HCT116 (cell line): ENCODE measurements at regions not wholly inside any gene's neighbourhood (a gene's known extent, or its start where the extent isn't known, plus 50 kb on each side); places are given as distances from the start of the nearest gene placed in this dataset.

Experiments used
- ATAC-seq: fragments of 200-7000 bp; cut with Tn5 transposase; 2 replicates; pipeline ENCODE4 v1.9.1; 2020; ENCODE audit warnings: mild to moderate bottlenecking, moderate library complexity
- BruUV-seq: library from RNA; stranded (reverse); fragments of 400-500 nt; replicated peaks from 2 replicates; lab custom pipeline; 2021; lab: Mats Ljungman, UMichigan
- CTCF ChIA-PET: fragments of 300-600 bp; sonication (Branson Sonifier 250); formaldehyde crosslinking; loops from one replicate; lab custom pipeline; 2021; ENCODE audit warnings: antibody characterized with exemption; lab: Charles Lee
- POLR2A ChIA-PET: fragments of 300-600, 350-600 bp; sonication (Branson Sonifier 250); formaldehyde crosslinking; loops from one replicate; lab custom pipeline; 2021; ENCODE audit warnings: antibody characterized with exemption; lab: Charles Lee
- RAD21 ChIA-PET, 2 experiments: fragments of 300-600 bp; sonication (Branson Sonifier 250); formaldehyde crosslinking; loops; one replicate each; lab custom pipeline; 2023; ENCODE audit warnings: low total read pairs in 2 of 2; ENCODE audit not compliant: uncharacterized antibody in 2 of 2, unreplicated experiment in 2 of 2, low non-redundant PET in 1 of 2; lab: Charles Lee
- DNase-seq: peaks from one replicate; pipeline ENCODE4 v3.0.0-alpha.2; 2010; ENCODE audit warnings: low read depth, low spot score
- H2AFZ ChIP-seq: fragments of 200-600 bp; shearing (Covaris generic), sonication (generic); 2 replicates; pipeline ENCODE4 v1.6.1; 2017; ENCODE audit warnings: low read depth, mixed run types, mixed read lengths, antibody characterized with exemption, low read length; ENCODE audit not compliant: poor library complexity, severe bottlenecking
- H3K27ac ChIP-seq: 2 replicates; pipeline ENCODE4 v1.5.1; 2012; ENCODE audit warnings: low read depth, low read length
- H3K27me3 ChIP-seq: fragments of 200-600 bp; sonication (generic); 2 replicates; pipeline ENCODE4 v1.6.1; 2016; ENCODE audit warnings: mixed run types, low read length, mixed read lengths; ENCODE audit not compliant: insufficient read depth
- H3K36me3 ChIP-seq, 2 experiments: fragments of 200-500 bp in 1 of 2; fragments of 200-600 bp in 1 of 2; sonication (Bioruptor generic) in 1 of 2; sonication (generic) in 1 of 2; 2 replicates each; pipeline versions ENCODE4 v1.5.1 to v1.6.1; 2014 to 2016; ENCODE audit warnings: low read length in 2 of 2, inconsistent platforms in 1 of 2, mixed read lengths in 1 of 2, mixed run types in 1 of 2; ENCODE audit not compliant: insufficient read depth in 2 of 2, control insufficient read depth in 1 of 2
- H3K4me1 ChIP-seq, 2 experiments: fragments of 200-600 bp in 1 of 2; sonication (generic) in 1 of 2; 2 replicates each; pipeline versions ENCODE4 v1.5.1 to v1.6.1; 2012 to 2017; ENCODE audit warnings: low read length in 2 of 2, inconsistent platforms in 1 of 2, mild to moderate bottlenecking in 1 of 2, mixed read lengths in 1 of 2, mixed run types in 1 of 2, moderate library complexity in 1 of 2; ENCODE audit not compliant: insufficient read depth in 2 of 2, control insufficient read depth in 1 of 2
- H3K4me2 ChIP-seq: fragments of 200-600 bp; sonication (generic); 2 replicates; pipeline ENCODE4 v1.6.1; 2017; ENCODE audit warnings: mixed run types, low read length, mixed read lengths
- H3K4me3 ChIP-seq, 2 experiments: fragments of 200-600 bp in 1 of 2; sonication (generic) in 1 of 2; replicated peaks in 1 of 2; 2 replicates each; pipeline ENCODE4 v1.5.1; 2011 to 2016; ENCODE audit warnings: low read length in 2 of 2, control low read depth in 1 of 2, low read depth in 1 of 2, mild to moderate bottlenecking in 1 of 2, mixed read lengths in 1 of 2, mixed run types in 1 of 2
- H3K79me2 ChIP-seq: fragments of 200-600 bp; sonication (generic); 2 replicates; pipeline ENCODE4 v1.6.1; 2017; ENCODE audit warnings: mild to moderate bottlenecking, mixed run types, low read length, moderate library complexity, mixed read lengths; ENCODE audit not compliant: insufficient read depth
- H3K9ac ChIP-seq: fragments of 200-600 bp; sonication (generic); 2 replicates; pipeline ENCODE4 v1.6.1; 2016; ENCODE audit warnings: low read length, mixed read lengths
- H3K9me2 ChIP-seq: fragments of 200-600 bp; sonication (generic), shearing (Covaris generic); 2 replicates; pipeline ENCODE4 v1.6.1; 2017; ENCODE audit warnings: mixed run types, mild to moderate bottlenecking, moderate library complexity; ENCODE audit not compliant: insufficient read depth
- H3K9me3 ChIP-seq, 2 experiments: fragments of 200-500 bp in 1 of 2; fragments of 200-600 bp in 1 of 2; sonication (Bioruptor generic) in 1 of 2; sonication (generic) in 1 of 2; 2 replicates each; pipeline ENCODE4 v1.6.1; 2014 to 2017; ENCODE audit warnings: low read length in 2 of 2, mixed read lengths in 2 of 2, inconsistent platforms in 1 of 2, low read depth in 1 of 2, mild to moderate bottlenecking in 1 of 2, mixed run types in 1 of 2, moderate library complexity in 1 of 2; ENCODE audit not compliant: control insufficient read depth in 1 of 2, insufficient read depth in 1 of 2
- H4K20me1 ChIP-seq: fragments of 200-600 bp; sonication (generic), shearing (Covaris generic); 2 replicates; pipeline ENCODE4 v1.6.1; 2017; ENCODE audit warnings: mixed run types, mild to moderate bottlenecking, moderate library complexity; ENCODE audit not compliant: insufficient read depth
- CEBPB ChIP-seq: IDR thresholded peaks from 2 replicates; pipeline ENCODE4 v1.6.1; 2012; ENCODE audit warnings: low read depth
- POLR2AphosphoS5 ChIP-seq: IDR thresholded peaks from 2 replicates; pipeline ENCODE4 v1.6.1; 2011; ENCODE audit warnings: mild to moderate bottlenecking, low read depth, low read length, moderate library complexity
- RAD21 ChIP-seq: IDR thresholded peaks from 2 replicates; pipeline ENCODE4 v1.6.1; 2012; ENCODE audit warnings: low read depth, mild to moderate bottlenecking
- SP1 ChIP-seq: IDR thresholded peaks from 2 replicates; pipeline ENCODE4 v1.6.1; 2012; ENCODE audit warnings: low read depth
- SRF ChIP-seq: IDR thresholded peaks from 2 replicates; pipeline ENCODE4 v1.6.1; 2012; ENCODE audit warnings: low read depth
- TCF7L2 ChIP-seq: IDR thresholded peaks from 2 replicates; pipeline ENCODE4 v1.7.0; 2011; ENCODE audit warnings: borderline replicate concordance, inconsistent platforms; ENCODE audit not compliant: insufficient read depth, insufficient read length; ENCODE audit errors: extremely low read depth
- YY1 ChIP-seq: IDR thresholded peaks from 2 replicates; pipeline ENCODE4 v1.6.1; 2011; ENCODE audit warnings: low read length, low read depth, moderate library complexity, mild to moderate bottlenecking; ENCODE audit not compliant: insufficient replicate concordance; ENCODE audit errors: extremely low read depth
- ZFX ChIP-seq: fragments of 450-650 bp; IDR thresholded peaks from 2 replicates; pipeline ENCODE4 v1.6.1; 2017
- ZNF274 ChIP-seq: fragments of 200-500 bp; sonication (Bioruptor generic); IDR thresholded peaks from 2 replicates; pipeline ENCODE4 v1.6.1; 2014; ENCODE audit warnings: mild to moderate bottlenecking, low read depth, low read length, inconsistent platforms
- intact Hi-C: fragments of 100-400 bp; cut with micrococcal nuclease; formaldehyde crosslinking; loops from 2 replicates; pipeline ENCODE4 v1.10.0; 2022
- TF ChIP-seq, protein P1 (sequence below): IDR thresholded peaks from 2 replicates; pipeline ENCODE4 v1.6.1; 2012
- TF ChIP-seq, protein P2 (sequence below), 3 experiments: fragments of 200-600 bp in 1 of 3; sonication (generic) in 1 of 3; IDR thresholded peaks in 2 of 3; conservative IDR thresholded peaks in 1 of 3; 2 replicates each; pipeline ENCODE4 v1.5.1; 2012 to 2017; ENCODE audit warnings: low read depth in 2 of 3, low read length in 2 of 3, antibody characterized with exemption in 1 of 3, borderline replicate concordance in 1 of 3, control low read depth in 1 of 3, mild to moderate bottlenecking in 1 of 3, mixed read lengths in 1 of 3, mixed run types in 1 of 3, moderate library complexity in 1 of 3; ENCODE audit not compliant: insufficient read depth in 1 of 3
- TF ChIP-seq, protein P3 (sequence below): IDR thresholded peaks from 2 replicates; pipeline ENCODE4 v1.6.1; 2012; ENCODE audit warnings: low read depth
- TF ChIP-seq, protein P4 (sequence below): IDR thresholded peaks from 2 replicates; pipeline ENCODE4 v1.6.1; 2011; ENCODE audit warnings: mild to moderate bottlenecking, low read length, moderate library complexity; ENCODE audit not compliant: insufficient replicate concordance; ENCODE audit errors: extremely low read depth

DNA sequence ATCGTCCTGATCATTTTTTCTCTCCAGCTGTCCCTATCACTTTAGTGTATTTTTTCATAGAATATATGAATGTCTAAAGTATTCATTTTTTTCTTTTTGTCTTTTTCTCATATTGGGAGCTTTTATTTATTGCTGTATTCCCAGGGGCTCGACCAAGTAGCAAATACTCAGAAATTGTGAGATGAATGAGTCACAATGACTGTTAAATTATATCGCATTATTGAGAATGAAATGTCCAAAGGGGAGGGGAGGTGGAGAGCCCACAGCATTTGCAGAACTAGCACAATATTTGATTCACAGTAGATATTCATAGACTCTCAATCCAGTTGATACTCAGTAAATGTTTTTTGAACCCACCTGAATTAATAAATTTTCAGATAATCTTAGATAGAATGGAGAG, 543.6 kb upstream of the FAM241A start:
- no peak overlapping the region for H3K27ac ChIP-seq
- DNase-seq = no peak
- H3K36me3 ChIP-seq = no peaks in the 10 kb centered on the region
- no peak overlapping the region for H3K4me2 ChIP-seq
- no peaks in the 10 kb centered on the region for H3K9me2 ChIP-seq
- no peak overlapping the region for H2AFZ ChIP-seq
- no peak overlapping the region for H3K4me3 ChIP-seq
- intact Hi-C loops = no loop called here
- no peaks in the 10 kb centered on the region for H3K4me1 ChIP-seq
- no peaks in the 10 kb centered on the region for H3K79me2 ChIP-seq
- POLR2A ChIA-PET = no interaction called here
- CTCF ChIA-PET = no interaction called here
- ATAC-seq = no peak
- no TSS peak for BruUV-seq
- no peaks in the 10 kb centered on the region for H4K20me1 ChIP-seq
- RAD21 ChIA-PET = no interaction called here
- TF ChIP-seq, protein P1, sequence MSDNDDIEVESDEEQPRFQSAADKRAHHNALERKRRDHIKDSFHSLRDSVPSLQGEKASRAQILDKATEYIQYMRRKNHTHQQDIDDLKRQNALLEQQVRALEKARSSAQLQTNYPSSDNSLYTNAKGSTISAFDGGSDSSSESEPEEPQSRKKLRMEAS = no peak
- TF ChIP-seq ZNF274 (no peak), SP1 (no peak), CEBPB (no peak), YY1 (no peak), POLR2AphosphoS5 (no peak), SRF (no peak), TCF7L2 (no peak), ZFX (no peak), RAD21 (no peak)
- TF ChIP-seq, protein P2, sequence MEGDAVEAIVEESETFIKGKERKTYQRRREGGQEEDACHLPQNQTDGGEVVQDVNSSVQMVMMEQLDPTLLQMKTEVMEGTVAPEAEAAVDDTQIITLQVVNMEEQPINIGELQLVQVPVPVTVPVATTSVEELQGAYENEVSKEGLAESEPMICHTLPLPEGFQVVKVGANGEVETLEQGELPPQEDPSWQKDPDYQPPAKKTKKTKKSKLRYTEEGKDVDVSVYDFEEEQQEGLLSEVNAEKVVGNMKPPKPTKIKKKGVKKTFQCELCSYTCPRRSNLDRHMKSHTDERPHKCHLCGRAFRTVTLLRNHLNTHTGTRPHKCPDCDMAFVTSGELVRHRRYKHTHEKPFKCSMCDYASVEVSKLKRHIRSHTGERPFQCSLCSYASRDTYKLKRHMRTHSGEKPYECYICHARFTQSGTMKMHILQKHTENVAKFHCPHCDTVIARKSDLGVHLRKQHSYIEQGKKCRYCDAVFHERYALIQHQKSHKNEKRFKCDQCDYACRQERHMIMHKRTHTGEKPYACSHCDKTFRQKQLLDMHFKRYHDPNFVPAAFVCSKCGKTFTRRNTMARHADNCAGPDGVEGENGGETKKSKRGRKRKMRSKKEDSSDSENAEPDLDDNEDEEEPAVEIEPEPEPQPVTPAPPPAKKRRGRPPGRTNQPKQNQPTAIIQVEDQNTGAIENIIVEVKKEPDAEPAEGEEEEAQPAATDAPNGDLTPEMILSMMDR (IDR thresholded peaks at IDR 0.05 in 2 of 3, conservative IDR thresholded peaks at IDR 0.05 in 1 of 3; ENCODE audit: borderline replicate concordance in 1 of 3, insufficient read depth in 1 of 3, low read depth in 2 of 3, low read length in 2 of 3) = no peak
- TF ChIP-seq, protein P3, sequence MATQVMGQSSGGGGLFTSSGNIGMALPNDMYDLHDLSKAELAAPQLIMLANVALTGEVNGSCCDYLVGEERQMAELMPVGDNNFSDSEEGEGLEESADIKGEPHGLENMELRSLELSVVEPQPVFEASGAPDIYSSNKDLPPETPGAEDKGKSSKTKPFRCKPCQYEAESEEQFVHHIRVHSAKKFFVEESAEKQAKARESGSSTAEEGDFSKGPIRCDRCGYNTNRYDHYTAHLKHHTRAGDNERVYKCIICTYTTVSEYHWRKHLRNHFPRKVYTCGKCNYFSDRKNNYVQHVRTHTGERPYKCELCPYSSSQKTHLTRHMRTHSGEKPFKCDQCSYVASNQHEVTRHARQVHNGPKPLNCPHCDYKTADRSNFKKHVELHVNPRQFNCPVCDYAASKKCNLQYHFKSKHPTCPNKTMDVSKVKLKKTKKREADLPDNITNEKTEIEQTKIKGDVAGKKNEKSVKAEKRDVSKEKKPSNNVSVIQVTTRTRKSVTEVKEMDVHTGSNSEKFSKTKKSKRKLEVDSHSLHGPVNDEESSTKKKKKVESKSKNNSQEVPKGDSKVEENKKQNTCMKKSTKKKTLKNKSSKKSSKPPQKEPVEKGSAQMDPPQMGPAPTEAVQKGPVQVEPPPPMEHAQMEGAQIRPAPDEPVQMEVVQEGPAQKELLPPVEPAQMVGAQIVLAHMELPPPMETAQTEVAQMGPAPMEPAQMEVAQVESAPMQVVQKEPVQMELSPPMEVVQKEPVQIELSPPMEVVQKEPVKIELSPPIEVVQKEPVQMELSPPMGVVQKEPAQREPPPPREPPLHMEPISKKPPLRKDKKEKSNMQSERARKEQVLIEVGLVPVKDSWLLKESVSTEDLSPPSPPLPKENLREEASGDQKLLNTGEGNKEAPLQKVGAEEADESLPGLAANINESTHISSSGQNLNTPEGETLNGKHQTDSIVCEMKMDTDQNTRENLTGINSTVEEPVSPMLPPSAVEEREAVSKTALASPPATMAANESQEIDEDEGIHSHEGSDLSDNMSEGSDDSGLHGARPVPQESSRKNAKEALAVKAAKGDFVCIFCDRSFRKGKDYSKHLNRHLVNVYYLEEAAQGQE = no peak
- TF ChIP-seq, protein P4, sequence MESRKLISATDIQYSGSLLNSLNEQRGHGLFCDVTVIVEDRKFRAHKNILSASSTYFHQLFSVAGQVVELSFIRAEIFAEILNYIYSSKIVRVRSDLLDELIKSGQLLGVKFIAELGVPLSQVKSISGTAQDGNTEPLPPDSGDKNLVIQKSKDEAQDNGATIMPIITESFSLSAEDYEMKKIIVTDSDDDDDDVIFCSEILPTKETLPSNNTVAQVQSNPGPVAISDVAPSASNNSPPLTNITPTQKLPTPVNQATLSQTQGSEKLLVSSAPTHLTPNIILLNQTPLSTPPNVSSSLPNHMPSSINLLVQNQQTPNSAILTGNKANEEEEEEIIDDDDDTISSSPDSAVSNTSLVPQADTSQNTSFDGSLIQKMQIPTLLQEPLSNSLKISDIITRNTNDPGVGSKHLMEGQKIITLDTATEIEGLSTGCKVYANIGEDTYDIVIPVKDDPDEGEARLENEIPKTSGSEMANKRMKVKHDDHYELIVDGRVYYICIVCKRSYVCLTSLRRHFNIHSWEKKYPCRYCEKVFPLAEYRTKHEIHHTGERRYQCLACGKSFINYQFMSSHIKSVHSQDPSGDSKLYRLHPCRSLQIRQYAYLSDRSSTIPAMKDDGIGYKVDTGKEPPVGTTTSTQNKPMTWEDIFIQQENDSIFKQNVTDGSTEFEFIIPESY = no peak
- no peak overlapping the region for H3K9ac ChIP-seq
- no peaks in the 10 kb centered on the region for H3K27me3 ChIP-seq
- H3K9me3 ChIP-seq = no peaks in the 10 kb centered on the region
